GM12892 (cell line): ENCODE measurements at regions not wholly inside any gene's neighbourhood (a gene's known extent, or its start where the extent isn't known, plus 50 kb on each side); places are given as distances from the start of the nearest gene placed in this dataset.

Source experiments
- DNase-seq: peaks from one replicate; pipeline ENCODE4 v3.0.0; 2011; ENCODE audit not compliant: insufficient read length
- FAIRE-seq: peaks from 2 replicates; lab custom pipeline; 2011; peaks lifted over from hg19 to GRCh38; lab: Jason Lieb, UNC
- POLR2A ChIP-seq: IDR thresholded peaks from 2 replicates; pipeline ENCODE4 v1.6.1; 2011; ENCODE audit warnings: low read depth, low read length, control low read depth
- POLR2AphosphoS5 ChIP-seq: IDR thresholded peaks from 2 replicates; pipeline ENCODE4 v1.6.1; 2011; ENCODE audit warnings: low read depth, low read length, control low read depth
- TAF1 ChIP-seq: IDR thresholded peaks from 2 replicates; pipeline ENCODE4 v1.6.1; 2011; ENCODE audit warnings: low read depth, mild to moderate bottlenecking, control low read depth, low read length, borderline replicate concordance

DNA sequence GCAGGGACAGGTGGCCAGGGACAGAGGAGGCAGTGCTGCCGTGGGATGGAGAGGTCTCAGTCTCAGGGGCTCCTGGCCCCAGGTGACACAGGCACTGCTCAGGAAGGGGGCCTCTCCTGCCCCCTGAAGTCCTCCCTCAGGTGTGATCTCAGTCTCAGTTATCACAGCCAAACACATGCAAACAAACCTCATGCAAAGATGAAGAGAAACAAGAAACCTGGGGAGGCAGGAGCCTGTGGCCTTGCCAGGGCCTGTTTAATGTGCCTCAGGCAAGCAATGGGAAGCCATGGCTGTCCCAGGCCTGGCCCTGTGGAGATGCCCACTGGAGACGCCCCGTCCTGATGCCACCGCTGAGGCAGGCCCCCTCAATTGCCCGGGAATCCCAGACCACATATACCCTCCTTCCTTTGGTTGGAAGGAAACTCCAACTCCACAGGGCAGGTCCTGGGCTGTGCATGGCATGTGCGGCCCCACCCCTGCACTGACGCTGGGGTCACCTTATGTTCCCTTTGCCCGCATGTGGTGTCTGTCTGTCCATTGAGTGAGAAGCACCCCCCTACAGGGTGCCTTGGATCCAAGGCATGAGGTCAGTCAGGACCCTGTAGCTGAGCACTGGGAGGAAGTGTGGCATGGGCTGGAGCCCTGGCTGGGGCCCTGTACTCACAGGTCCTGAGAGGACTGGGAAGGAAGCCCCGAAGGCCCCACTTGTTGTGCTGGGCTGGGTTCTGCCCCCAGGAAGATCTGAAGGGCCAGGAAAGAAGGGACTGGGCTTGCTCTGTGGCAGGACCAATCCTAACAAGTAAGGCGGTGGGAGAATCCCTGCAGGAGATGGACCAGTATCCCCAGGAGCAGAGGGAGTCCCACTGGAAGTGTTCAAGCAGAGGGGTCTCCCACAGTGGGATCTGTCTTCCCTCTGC lies 68.8 kb upstream of the RAB6C start:
- no peak for DNase-seq
- TF ChIP-seq POLR2AphosphoS5 (no peak), TAF1 (no peak), POLR2A (no peak)
- no peak for FAIRE-seq

DNA sequence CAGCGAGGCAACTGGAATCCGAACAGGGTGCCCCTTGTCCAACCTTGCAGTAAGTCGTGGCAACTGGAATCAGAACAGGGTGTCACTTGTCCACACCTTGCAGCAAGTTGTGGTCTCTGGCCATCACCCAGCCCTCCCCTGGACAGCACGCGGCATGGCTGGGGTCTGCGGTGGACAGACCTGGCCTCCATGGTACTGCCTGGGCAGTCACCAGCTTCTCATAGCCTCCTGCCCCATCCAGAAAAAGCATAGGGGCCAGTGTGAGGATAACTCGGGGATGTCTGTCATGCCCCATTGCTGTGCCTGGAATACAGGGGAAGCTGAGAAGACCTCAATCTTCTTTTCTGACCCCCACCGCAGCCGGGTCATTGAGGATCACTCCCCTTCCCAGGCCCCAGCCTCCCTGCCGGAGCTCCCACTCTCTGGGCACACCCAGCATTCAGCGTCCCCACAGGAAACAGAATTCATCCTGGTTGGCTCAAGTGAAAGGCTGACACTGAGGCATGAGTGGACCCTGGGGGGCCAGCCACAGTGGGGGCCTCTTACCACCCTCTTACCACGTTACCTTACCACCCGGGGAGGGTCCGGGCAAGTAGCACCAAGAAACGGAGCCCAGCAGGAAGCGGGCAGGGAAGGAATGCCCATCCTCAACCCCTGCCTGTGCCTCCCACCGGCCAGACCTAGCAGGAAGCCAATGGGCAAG lies 68.0 kb upstream of the RAB6C start:
- TF ChIP-seq TAF1 (no peak), POLR2A (no peak), POLR2AphosphoS5 (no peak)
- no peak for FAIRE-seq
- DNase-seq: no peak

DNA sequence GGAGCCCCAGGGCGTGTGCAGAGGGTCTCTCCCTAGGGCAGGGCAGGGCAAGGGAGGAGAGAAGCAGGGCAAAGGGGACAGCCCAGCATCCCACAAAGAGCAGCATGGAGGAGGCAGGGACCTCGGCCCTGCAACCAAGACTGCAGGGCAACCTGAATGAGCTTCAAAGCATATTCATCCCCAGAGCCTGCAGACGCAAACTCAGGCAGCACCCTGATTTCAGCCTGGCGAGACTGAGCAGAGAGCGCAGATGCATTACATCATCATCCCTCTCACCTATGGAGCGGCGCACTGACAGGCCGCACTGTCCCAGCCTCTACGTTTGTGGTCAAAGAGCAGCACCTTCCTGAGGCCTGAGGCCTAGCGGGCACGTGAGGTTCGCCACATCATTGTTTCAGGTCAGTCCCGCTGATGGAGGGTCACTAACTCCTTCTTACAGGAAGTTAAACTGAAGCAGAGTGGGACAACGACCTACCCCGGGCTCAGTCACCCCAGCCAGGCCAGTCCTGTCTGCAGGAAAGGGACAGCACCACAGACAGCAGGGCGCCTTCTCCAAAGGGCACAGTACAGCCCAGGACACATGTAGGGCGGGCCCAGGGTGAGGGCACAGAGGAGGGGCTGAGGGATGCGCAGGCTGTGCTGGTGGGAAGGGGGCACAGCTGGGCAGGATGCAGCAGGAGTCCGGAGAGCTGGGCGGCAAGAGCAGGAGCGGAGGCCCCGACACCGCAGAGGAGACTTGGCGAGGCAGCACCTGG lies 67.2 kb upstream of the RAB6C start:
- TF ChIP-seq POLR2A (no peak), POLR2AphosphoS5 (no peak), TAF1 (no peak)
- DNase-seq (no peak), FAIRE-seq (no peak)

DNA sequence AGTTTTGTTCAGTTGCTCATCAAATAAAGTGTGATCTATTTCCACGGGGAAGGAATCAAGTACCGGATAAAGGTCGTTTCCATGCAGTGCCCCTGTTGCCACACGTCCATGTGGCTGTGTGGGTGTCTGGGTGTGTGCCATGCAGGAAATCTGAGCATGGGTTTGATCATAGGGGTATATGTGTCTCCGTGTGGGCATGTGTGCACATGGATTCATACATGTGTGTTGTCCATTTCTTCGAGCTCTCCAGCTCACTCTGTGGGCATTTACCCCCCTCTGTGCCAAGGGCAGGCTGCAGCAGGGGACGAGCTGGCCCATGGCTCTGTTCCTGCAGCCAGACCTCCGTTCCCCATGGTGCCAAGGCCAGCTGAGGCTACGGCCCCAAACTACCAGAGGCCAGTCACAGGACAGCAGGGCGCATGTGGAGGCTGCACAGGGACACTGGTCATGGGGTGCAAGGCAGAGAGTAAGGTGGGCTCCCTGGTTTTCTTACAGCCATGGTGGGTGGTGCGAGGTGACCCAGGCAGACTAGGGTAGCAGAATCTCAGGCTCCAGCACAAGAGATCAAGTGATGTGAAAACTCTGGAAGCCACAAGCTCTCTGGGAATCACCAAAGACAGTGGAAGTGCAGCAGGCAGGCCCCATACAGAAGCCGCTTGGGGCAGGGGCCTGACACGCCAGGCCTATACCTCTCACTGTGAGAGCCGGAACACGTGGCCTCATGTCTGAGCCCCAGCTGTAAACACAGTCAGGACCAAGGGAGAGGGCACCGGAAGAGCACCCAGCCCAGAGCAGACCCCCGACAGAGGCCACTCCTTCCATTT lies 66.4 kb upstream of the RAB6C start:
- DNase-seq (no peak), FAIRE-seq (no peak)
- TF ChIP-seq POLR2A (no peak), TAF1 (no peak), POLR2AphosphoS5 (no peak)

DNA sequence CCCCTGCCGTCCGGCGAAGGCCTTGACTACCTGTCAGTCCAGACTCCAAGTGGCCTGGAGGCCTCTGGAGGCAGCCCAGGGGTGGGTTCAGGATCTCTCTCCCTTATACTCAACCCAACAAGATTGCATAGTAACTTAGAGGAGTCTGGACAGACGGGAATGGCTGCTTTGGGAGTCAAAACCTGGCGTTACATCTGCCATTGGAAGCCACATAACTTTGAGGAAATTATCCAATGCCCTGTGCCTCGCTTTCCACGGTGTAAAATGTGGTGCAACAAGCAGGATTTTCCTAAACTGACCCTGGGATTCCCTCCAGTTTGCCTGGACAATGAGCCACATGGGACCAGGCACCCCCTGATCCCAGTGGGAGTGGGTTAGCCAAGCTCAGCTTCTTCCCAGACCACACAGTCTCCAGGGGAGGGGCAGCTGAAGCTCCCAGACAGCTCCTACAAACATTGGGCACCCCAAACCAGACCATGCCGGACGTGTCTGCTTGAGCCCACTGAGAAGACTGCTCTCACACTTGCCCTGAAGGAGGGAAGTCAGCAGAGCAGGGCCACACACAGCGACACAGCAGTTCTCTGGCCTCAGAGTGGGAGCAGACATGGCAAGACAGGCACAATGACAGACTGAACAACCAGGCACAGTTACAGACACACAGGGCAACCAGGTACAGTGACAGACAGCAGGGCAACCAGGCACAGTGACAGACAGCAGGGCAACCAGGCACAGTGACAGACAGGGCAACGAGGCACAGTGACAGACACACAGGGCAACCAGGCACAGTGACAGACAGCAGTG lies 65.6 kb upstream of the RAB6C start:
- no peak for TF ChIP-seq TAF1
- no peak for TF ChIP-seq POLR2A
- no peak for TF ChIP-seq POLR2AphosphoS5
- DNase-seq: no peak
- no peak for FAIRE-seq

DNA sequence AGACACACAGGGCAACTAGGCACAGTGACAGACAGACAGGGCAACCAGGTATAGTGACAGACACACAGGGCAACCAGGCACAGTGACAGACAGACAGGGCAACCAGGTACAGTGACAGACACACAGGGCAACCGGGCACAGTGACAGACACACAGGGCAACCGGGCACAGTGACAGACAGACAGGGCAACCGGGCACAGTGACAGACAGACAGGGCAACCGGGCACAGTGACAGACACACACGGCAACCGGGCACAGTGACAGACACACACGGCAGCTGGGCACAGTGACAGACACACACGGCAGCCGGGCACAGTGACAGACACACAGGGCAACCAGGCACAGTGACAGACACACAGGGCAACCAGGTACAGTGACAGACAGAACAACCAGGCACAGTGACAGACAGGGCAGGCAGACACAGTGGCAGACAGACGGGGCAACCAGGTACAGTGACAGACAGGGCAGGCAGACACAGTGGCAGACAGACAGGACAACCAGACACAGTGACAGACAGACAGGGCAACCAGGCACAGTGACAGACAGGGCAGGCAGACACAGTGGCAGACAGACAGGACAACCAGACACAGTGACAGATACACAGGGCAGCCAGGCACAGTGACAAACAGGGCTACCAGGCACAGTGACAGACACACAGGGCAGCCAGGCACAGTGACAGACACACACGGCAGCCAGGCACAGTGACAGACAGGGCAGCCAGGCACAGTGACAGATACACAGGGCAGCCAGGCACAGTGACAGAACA lies 64.7 kb upstream of the RAB6C start:
- FAIRE-seq: no peak
- TF ChIP-seq POLR2AphosphoS5: no peak
- no peak for TF ChIP-seq POLR2A
- no peak for TF ChIP-seq TAF1
- no peak for DNase-seq

DNA sequence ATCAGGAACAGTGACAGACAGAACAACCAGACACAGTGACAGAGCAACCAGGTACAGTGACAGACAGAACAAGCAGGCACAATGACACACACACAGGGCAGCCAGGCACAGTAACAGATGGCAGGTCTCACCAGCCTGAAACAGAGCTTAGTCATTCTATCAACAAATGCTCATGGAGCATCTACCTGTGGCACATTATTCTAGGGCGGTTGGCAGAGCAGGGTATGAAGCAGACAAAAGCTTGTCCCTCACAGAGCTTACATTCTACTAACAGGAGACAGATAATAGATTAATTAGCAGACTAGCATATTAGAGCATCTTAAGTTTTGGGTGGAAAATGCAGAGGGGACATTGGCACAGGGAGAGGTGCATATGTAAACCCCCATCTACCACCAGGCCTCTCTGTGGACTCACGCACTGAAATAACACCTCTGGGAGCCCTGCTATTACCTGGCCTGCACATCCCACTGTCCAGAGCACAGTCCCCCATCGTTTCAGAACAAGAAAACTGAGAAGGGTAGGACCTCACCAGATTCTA lies 64.1 kb upstream of the RAB6C start:
- TF ChIP-seq TAF1: no peak
- TF ChIP-seq POLR2AphosphoS5: no peak
- TF ChIP-seq POLR2A: no peak
- DNase-seq (no peak), FAIRE-seq (no peak)

DNA sequence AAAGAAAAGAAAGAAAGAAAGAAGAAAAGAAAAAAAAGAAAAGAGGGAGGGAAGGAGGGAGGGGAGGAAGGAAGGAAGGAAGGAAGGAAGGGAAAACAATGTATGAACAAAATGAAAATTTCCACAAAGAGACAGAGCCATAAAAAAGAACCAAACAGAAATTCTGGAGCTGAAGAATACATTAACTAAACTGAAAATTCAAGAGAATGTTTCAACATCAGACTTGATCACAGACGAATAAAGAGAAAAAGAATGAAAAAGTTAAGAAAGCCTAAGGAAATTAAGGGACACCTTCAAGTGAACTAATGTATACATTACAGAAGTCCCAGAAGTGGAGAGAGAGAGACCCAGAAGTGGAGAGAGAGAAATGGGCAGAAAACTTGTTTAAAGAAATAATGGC lies 60.9 kb upstream of the RAB6C start:
- no peak for FAIRE-seq

More for the DNA sequence above, 60.9 kb upstream of the RAB6C start:
- DNase-seq: no peak
- TF ChIP-seq TAF1 (no peak), POLR2AphosphoS5 (no peak), POLR2A (no peak)
